ENCODE measurements at regions not wholly inside any gene's neighbourhood (a gene's known extent, or its start where the extent isn't known, plus 50 kb on each side); places are given as distances from the start of the nearest gene placed in this dataset.

GRCh38 chr13:104382951-104383350 lies 1316.7 kb upstream of the SLC10A2 start:
- H3K4me1 ChIP-seq (ENCODE audit: insufficient read depth): no peaks in the 10 kb centered on the region
- no peaks in the 10 kb centered on the region for H3K36me3 ChIP-seq (replicated peaks; ENCODE audit: insufficient read depth, low read depth)
- DNase-seq (ENCODE audit: low spot score): no peak
- no peak overlapping the region for H2AFZ ChIP-seq
- H3K9me3 ChIP-seq (ENCODE audit: low read depth): no peaks in the 10 kb centered on the region
- no peak for TF ChIP-seq EZH2phosphoT487 (IDR thresholded peaks at IDR 0.05; ENCODE audit: low read depth, severe bottlenecking, unreplicated experiment)
- TF ChIP-seq EZH2 (IDR thresholded peaks at IDR 0.05; ENCODE audit: borderline replicate concordance): no peak
- TF ChIP-seq CTCF (IDR thresholded peaks at IDR 0.05; ENCODE audit: poor library complexity): no peak
- H3K27me3 ChIP-seq: no peaks in the 10 kb centered on the region
- no peaks in the 10 kb centered on the region for H3K9me2 ChIP-seq (replicated peaks; ENCODE audit: insufficient read depth)
- no peaks in the 10 kb centered on the region for H4K20me1 ChIP-seq (ENCODE audit: insufficient read depth, poor library complexity, severe bottlenecking)
- no peaks in the 10 kb centered on the region for H3K79me2 ChIP-seq
- 97% methylated on average over 1 of the region's 1 CpG for WGBS (ENCODE audit: low lambda C conversion rate, missing lambda C conversion rate)
- H3K4me3 ChIP-seq: no peak overlapping the region
- H3K27ac ChIP-seq: no peak overlapping the region
- no peak overlapping the region for H3K4me2 ChIP-seq

- Histone ChIP-seq H3K9me3 (ENCODE audit: low read depth) (no peaks in the 10 kb centered on the region), H3K4me2 (no peak overlapping the region), H3K4me3 (no peak overlapping the region), H2AFZ (no peak overlapping the region), H3K27me3 (no peaks in the 10 kb centered on the region), H4K20me1 (ENCODE audit: insufficient read depth, poor library complexity, severe bottlenecking) (no peaks in the 10 kb centered on the region), H3K36me3 (replicated peaks; ENCODE audit: insufficient read depth, low read depth) (no peaks in the 10 kb centered on the region), H3K9me2 (replicated peaks; ENCODE audit: insufficient read depth) (no peaks in the 10 kb centered on the region), H3K79me2 (no peaks in the 10 kb centered on the region), H3K4me1 (ENCODE audit: insufficient read depth) (no peaks in the 10 kb centered on the region), H3K27ac (no peak overlapping the region)
- WGBS (ENCODE audit: low lambda C conversion rate, missing lambda C conversion rate): 94% methylated on average over 1 of the region's 1 CpG
- no peak for DNase-seq (ENCODE audit: low spot score)
- TF ChIP-seq CTCF (IDR thresholded peaks at IDR 0.05; ENCODE audit: poor library complexity) (no peak), EZH2 (IDR thresholded peaks at IDR 0.05; ENCODE audit: borderline replicate concordance) (no peak), EZH2phosphoT487 (IDR thresholded peaks at IDR 0.05; ENCODE audit: low read depth, severe bottlenecking, unreplicated experiment) (no peak)
These were observed 1310.4 kb upstream of the SLC10A2 start for GRCh38 chr13:104376588-104376987.

DNA sequence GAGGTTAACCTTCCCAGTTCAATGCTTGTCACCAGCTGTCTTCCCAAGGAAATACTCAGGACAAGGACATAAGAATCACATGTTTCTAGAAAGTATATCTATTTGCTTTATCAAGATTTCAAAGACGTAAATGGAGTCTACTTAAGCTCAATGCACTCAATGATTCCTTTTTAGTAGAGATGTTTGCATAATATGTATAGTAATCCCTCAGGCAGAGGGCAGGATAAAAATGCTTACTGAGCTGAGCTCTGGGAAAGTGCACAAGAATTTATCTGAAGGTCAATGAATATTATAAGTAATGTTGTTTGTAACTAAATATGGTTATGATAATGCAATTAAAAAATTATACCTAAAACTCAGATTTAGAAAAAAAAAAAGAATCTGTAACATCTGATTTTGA lies 1309.4 kb upstream of the SLC10A2 start:
- TF ChIP-seq CTCF (IDR thresholded peaks at IDR 0.05; ENCODE audit: poor library complexity) (no peak), EZH2phosphoT487 (IDR thresholded peaks at IDR 0.05; ENCODE audit: low read depth, severe bottlenecking, unreplicated experiment) (no peak), EZH2 (IDR thresholded peaks at IDR 0.05; ENCODE audit: borderline replicate concordance) (no peak)
- Histone ChIP-seq H3K9me2 (replicated peaks; ENCODE audit: insufficient read depth) (no peaks in the 10 kb centered on the region), H2AFZ (no peak overlapping the region), H3K79me2 (no peaks in the 10 kb centered on the region), H3K27ac (no peak overlapping the region), H3K4me1 (ENCODE audit: insufficient read depth) (no peaks in the 10 kb centered on the region), H3K36me3 (replicated peaks; ENCODE audit: insufficient read depth, low read depth) (no peaks in the 10 kb centered on the region), H3K9me3 (ENCODE audit: low read depth) (no peaks in the 10 kb centered on the region), H4K20me1 (ENCODE audit: insufficient read depth, poor library complexity, severe bottlenecking) (no peaks in the 10 kb centered on the region), H3K4me2 (no peak overlapping the region), H3K27me3 (no peaks in the 10 kb centered on the region), H3K4me3 (no peak overlapping the region)
- no peak for DNase-seq (ENCODE audit: low spot score)
- WGBS (ENCODE audit: low lambda C conversion rate, missing lambda C conversion rate): 64% methylated on average over 1 of the region's 1 CpG

DNA sequence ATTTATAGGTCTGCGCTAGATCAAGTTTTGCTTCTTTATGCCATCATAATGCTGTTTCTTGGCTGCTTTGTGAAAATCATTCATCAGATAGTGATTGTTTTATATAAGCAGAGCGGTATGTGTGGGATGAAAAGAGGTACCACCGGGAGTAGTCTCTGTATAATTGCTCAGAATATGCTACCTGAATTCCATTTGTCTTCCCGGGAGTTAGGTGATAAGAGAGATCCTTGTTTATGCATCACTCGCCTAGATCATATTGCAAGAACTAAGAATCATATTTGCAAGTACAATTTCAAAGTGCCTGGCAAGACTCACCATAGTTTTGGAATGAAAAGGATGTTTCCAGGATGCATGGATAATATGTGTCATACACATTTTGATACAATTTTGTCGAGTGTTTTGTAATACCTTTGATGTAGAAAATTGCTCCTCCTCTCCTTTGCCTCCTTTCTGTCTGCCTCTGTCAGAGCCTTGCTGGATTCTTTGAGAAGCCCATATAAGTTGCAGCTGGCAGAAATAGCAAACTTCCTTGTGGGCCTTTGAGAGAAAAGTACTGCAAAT lies 1306.0 kb upstream of the SLC10A2 start:
- whole genome bisulfite sequencing (ENCODE audit: low lambda C conversion rate, missing lambda C conversion rate): 70% methylated on average over 6 of the region's 6 CpGs
- Histone ChIP-seq H3K9me3 (ENCODE audit: low read depth) (no peaks in the 10 kb centered on the region), H3K4me3 (no peak overlapping the region), H3K4me1 (ENCODE audit: insufficient read depth) (no peaks in the 10 kb centered on the region), H2AFZ (no peak overlapping the region), H3K27me3 (no peaks in the 10 kb centered on the region), H3K9me2 (replicated peaks; ENCODE audit: insufficient read depth) (no peaks in the 10 kb centered on the region), H4K20me1 (ENCODE audit: insufficient read depth, poor library complexity, severe bottlenecking) (no peaks in the 10 kb centered on the region), H3K79me2 (no peaks in the 10 kb centered on the region), H3K27ac (no peak overlapping the region), H3K36me3 (replicated peaks; ENCODE audit: insufficient read depth, low read depth) (no peaks in the 10 kb centered on the region), H3K4me2 (no peak overlapping the region)
- TF ChIP-seq EZH2 (IDR thresholded peaks at IDR 0.05; ENCODE audit: borderline replicate concordance) (no peak), EZH2phosphoT487 (IDR thresholded peaks at IDR 0.05; ENCODE audit: low read depth, severe bottlenecking, unreplicated experiment) (no peak), CTCF (IDR thresholded peaks at IDR 0.05; ENCODE audit: poor library complexity) (no peak)
- no peak for DNase-seq (ENCODE audit: low spot score)

All from hepatocyte (in vitro differentiated cells).